ENCODE measurements at regions not wholly inside any gene's neighbourhood (a gene's known extent, or its start where the extent isn't known, plus 50 kb on each side); places are given as distances from the start of the nearest gene placed in this dataset.

GRCh38 chr16:64659866-64660265 is 462.0 kb downstream of the CDH11 start:
- TF ChIP-seq, protein P1, sequence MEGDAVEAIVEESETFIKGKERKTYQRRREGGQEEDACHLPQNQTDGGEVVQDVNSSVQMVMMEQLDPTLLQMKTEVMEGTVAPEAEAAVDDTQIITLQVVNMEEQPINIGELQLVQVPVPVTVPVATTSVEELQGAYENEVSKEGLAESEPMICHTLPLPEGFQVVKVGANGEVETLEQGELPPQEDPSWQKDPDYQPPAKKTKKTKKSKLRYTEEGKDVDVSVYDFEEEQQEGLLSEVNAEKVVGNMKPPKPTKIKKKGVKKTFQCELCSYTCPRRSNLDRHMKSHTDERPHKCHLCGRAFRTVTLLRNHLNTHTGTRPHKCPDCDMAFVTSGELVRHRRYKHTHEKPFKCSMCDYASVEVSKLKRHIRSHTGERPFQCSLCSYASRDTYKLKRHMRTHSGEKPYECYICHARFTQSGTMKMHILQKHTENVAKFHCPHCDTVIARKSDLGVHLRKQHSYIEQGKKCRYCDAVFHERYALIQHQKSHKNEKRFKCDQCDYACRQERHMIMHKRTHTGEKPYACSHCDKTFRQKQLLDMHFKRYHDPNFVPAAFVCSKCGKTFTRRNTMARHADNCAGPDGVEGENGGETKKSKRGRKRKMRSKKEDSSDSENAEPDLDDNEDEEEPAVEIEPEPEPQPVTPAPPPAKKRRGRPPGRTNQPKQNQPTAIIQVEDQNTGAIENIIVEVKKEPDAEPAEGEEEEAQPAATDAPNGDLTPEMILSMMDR (IDR thresholded peaks at IDR 0.05; ENCODE audit: low read depth, low read length, poor library complexity, severe bottlenecking): no peak
- TF ChIP-seq EZH2phosphoT487 (IDR thresholded peaks at IDR 0.05; ENCODE audit: borderline replicate concordance, low read length): no peak

Measured in DOHH2 (cell line).